Type B pancreatic cell (in vitro differentiated cells): ENCODE measurements at regions not wholly inside any gene's neighbourhood (a gene's known extent, or its start where the extent isn't known, plus 50 kb on each side); places are given as distances from the start of the nearest gene placed in this dataset.

ENCODE experiments used
- DNase-seq: peaks from one replicate; pipeline ENCODE4 v3.0.0; 2021; ENCODE audit warnings: mixed read lengths; ENCODE audit not compliant: unreplicated experiment; ENCODE audit errors: extremely low spot score
- H3K27ac Mint-ChIP-seq: 2 replicates; pipeline ENCODE4 v1.8.0; 2021; ENCODE audit warnings: mild to moderate bottlenecking, mixed read lengths
- H3K27me3 Mint-ChIP-seq: 2 replicates; pipeline ENCODE4 v1.8.0; 2021; ENCODE audit warnings: mixed read lengths
- H3K36me3 Mint-ChIP-seq: 2 replicates; pipeline ENCODE4 v1.8.0; 2021; ENCODE audit warnings: mixed read lengths
- H3K4me1 Mint-ChIP-seq: one replicate; pipeline ENCODE4 v1.8.0; 2021; ENCODE audit warnings: mixed read lengths; ENCODE audit not compliant: unreplicated experiment
- H3K4me3 Mint-ChIP-seq: 2 replicates; pipeline ENCODE4 v1.8.0; 2021; ENCODE audit warnings: mild to moderate bottlenecking, mixed read lengths
- H3K9me3 Mint-ChIP-seq: 2 replicates; pipeline ENCODE4 v1.8.0; 2021; ENCODE audit warnings: mixed read lengths
- CTCF ChIP-seq: fragments of 200-600 bp; sonication (generic); conservative IDR thresholded peaks from 2 replicates; pipeline ENCODE4 v1.5.0; 2021; ENCODE audit warnings: antibody characterized with exemption, mild to moderate bottlenecking

- DNase-seq, result no peak
- Mint-ChIP-seq H3K4me1 (peaks cover 12% of the 10 kb centered on the region), H3K27me3 (peaks cover 30% of the 10 kb centered on the region), H3K4me3 (no peak overlapping the region), H3K36me3 (no peaks in the 10 kb centered on the region), H3K9me3 (no peaks in the 10 kb centered on the region), H3K27ac (no peak overlapping the region)
- TF ChIP-seq CTCF, result no peak
Observed at GRCh38 chr17:73701701-73702100, 57.5 kb upstream of the SDK2 start.

GRCh38 chr17:73703192-73703591 lies 58.9 kb upstream of the SDK2 start:
- H3K27me3 Mint-ChIP-seq, result peaks cover 29% of the 10 kb centered on the region

GRCh38 chr17:73703917-73704316 lies 59.7 kb upstream of the SDK2 start:
- Mint-ChIP-seq H3K27ac (no peak overlapping the region), H3K36me3 (no peaks in the 10 kb centered on the region)

More at GRCh38 chr17:73703192-73703591, 58.9 kb upstream of the SDK2 start:
- Mint-ChIP-seq H3K4me3 (no peak overlapping the region), H3K36me3 (no peaks in the 10 kb centered on the region), H3K4me1 (peaks cover 4% of the 10 kb centered on the region), H3K9me3 (no peaks in the 10 kb centered on the region), H3K27ac (no peak overlapping the region)
- no peak for TF ChIP-seq CTCF
- no peak for DNase-seq

GRCh38 chr17:73705594-73705993 lies 61.3 kb upstream of the SDK2 start:
- no peak overlapping the region for H3K4me3 Mint-ChIP-seq
- no peak for TF ChIP-seq CTCF
- DNase-seq, result no peak
- H3K27me3 Mint-ChIP-seq, result peaks cover 36% of the 10 kb centered on the region
- H3K36me3 Mint-ChIP-seq, result no peaks in the 10 kb centered on the region
- H3K4me1 Mint-ChIP-seq, result peaks cover 10% of the 10 kb centered on the region
- H3K27ac Mint-ChIP-seq, result no peak overlapping the region
- H3K9me3 Mint-ChIP-seq, result no peaks in the 10 kb centered on the region

More at GRCh38 chr17:73703917-73704316, 59.7 kb upstream of the SDK2 start:
- no peak for DNase-seq
- no peak for TF ChIP-seq CTCF
- Mint-ChIP-seq H3K4me1 (peaks cover 3% of the 10 kb centered on the region), H3K27me3 (peaks cover 32% of the 10 kb centered on the region), H3K4me3 (no peak overlapping the region), H3K9me3 (no peaks in the 10 kb centered on the region)

GRCh38 chr17:73706428-73706827 lies 62.2 kb upstream of the SDK2 start:
- no peak for TF ChIP-seq CTCF
- H3K27ac Mint-ChIP-seq, result no peak overlapping the region
- H3K36me3 Mint-ChIP-seq, result no peaks in the 10 kb centered on the region

GRCh38 chr17:73706858-73707257 lies 62.6 kb upstream of the SDK2 start:
- no peak overlapping the region for H3K4me3 Mint-ChIP-seq
- DNase-seq, result no peak
- H3K27ac Mint-ChIP-seq, result no peak overlapping the region
- H3K9me3 Mint-ChIP-seq, result no peaks in the 10 kb centered on the region
- H3K36me3 Mint-ChIP-seq, result no peaks in the 10 kb centered on the region
- TF ChIP-seq CTCF, result no peak
- peaks cover 9% of the 10 kb centered on the region for H3K4me1 Mint-ChIP-seq
- H3K27me3 Mint-ChIP-seq, result peaks cover 34% of the 10 kb centered on the region

More at GRCh38 chr17:73706428-73706827, 62.2 kb upstream of the SDK2 start:
- Mint-ChIP-seq H3K4me3 (no peak overlapping the region), H3K27me3 (peaks cover 35% of the 10 kb centered on the region), H3K4me1 (peaks cover 10% of the 10 kb centered on the region), H3K9me3 (no peaks in the 10 kb centered on the region)
- DNase-seq, result no peak
